ENCODE measurements at regions not wholly inside any gene's neighbourhood (a gene's known extent, or its start where the extent isn't known, plus 50 kb on each side); places are given as distances from the start of the nearest gene placed in this dataset.

DNA sequence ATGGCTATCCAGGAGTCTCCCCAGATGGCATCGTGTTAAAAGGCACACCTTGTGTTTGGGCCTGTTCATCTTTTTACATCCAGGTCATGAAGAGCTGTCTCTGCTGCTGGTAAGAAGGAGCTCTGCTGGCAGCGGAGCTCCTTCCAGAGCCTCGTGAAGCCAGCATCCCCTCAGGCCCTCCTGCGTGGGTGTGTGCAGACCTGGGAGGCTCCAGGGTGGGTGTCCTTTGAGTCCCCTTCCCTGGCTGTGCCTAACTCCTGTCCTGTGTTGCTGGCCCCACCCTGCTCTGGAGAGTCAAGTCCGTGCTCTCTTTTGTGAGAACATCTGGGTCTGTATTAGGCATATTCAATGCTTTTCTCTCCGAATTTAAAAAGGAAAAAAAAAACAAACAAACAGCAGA is 149.6 kb upstream of the IRX2 start:
- H3K9me2 ChIP-seq (ENCODE audit: insufficient read depth) = no peaks in the 10 kb centered on the region
- intact Hi-C loops (cut with micrococcal nuclease; ENCODE audit: unreplicated experiment) = no loop called here
- no TSS peak for BruUV-seq (replicated peaks)

DNA sequence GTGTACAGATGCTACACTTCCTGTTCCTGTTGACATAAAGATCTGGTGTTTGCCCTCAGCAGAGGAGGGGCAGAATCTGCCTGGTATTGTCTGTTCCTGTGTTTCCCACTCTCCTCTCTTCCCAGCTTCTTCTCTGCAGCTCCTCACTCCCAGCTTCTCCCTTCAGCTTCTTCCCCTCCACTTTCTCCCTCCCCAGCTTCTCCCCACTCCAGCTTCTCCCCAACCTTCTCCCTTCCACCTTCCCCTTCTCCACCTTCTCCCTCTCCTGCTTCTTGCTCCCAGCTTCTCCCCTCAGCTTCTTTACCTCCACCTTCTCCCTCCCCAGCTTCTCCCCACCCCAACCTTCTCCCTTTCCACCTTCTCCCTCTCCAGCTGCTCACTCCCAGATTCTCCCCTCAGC is 148.9 kb upstream of the IRX2 start:
- Histone ChIP-seq H3K79me2 (ENCODE audit: low read depth) (no peaks in the 10 kb centered on the region), H2AFZ (no peak overlapping the region), H4K20me1 (ENCODE audit: insufficient read depth) (no peaks in the 10 kb centered on the region), H3K9me3 (ENCODE audit: insufficient read depth, low read depth) (no peaks in the 10 kb centered on the region), H3K4me2 (no peak overlapping the region), H3K4me1 (replicated peaks; ENCODE audit: insufficient read depth) (no peaks in the 10 kb centered on the region), H3K27ac (no peak overlapping the region), H3K36me3 (ENCODE audit: low read depth) (no peaks in the 10 kb centered on the region), H3K9me2 (ENCODE audit: insufficient read depth) (no peaks in the 10 kb centered on the region), H3K4me3 (no peak overlapping the region), H3K27me3 (ENCODE audit: insufficient read depth, low read depth) (peaks cover 97% of the 10 kb centered on the region), H3F3A (ENCODE audit: insufficient read depth, low read depth) (no peaks in the 10 kb centered on the region)
- POLR2A ChIA-PET (ENCODE audit: unreplicated experiment) = no interaction called here
- no TSS peak for BruUV-seq (replicated peaks)
- TF ChIP-seq EZH2 (IDR thresholded peaks at IDR 0.05; ENCODE audit: low read depth) = no peak
- TF ChIP-seq CTCF (conservative IDR thresholded peaks at IDR 0.05) = no peak
- CTCF ChIA-PET = no interaction called here
- intact Hi-C loops (cut with micrococcal nuclease; ENCODE audit: unreplicated experiment) = no loop called here
- no peak for DNase-seq

More for the DNA sequence above, 149.6 kb upstream of the IRX2 start:
- H3K4me1 ChIP-seq (replicated peaks; ENCODE audit: insufficient read depth) = no peaks in the 10 kb centered on the region
- H3K36me3 ChIP-seq (ENCODE audit: low read depth) = no peaks in the 10 kb centered on the region
- TF ChIP-seq EZH2 (IDR thresholded peaks at IDR 0.05; ENCODE audit: low read depth) (no peak), CTCF (conservative IDR thresholded peaks at IDR 0.05) (no peak)
- no peak overlapping the region for H2AFZ ChIP-seq
- DNase-seq = no peak
- H3K4me3 ChIP-seq = no peak overlapping the region
- H3K27ac ChIP-seq = no peak overlapping the region
- no peaks in the 10 kb centered on the region for H3F3A ChIP-seq (ENCODE audit: insufficient read depth, low read depth)
- H4K20me1 ChIP-seq (ENCODE audit: insufficient read depth) = no peaks in the 10 kb centered on the region
- H3K9me3 ChIP-seq (ENCODE audit: insufficient read depth, low read depth) = no peaks in the 10 kb centered on the region
- no peak overlapping the region for H3K4me2 ChIP-seq
- POLR2A ChIA-PET (ENCODE audit: unreplicated experiment) = no interaction called here
- H3K27me3 ChIP-seq (ENCODE audit: insufficient read depth, low read depth) = peaks cover 97% of the 10 kb centered on the region
- CTCF ChIA-PET = no interaction called here
- H3K79me2 ChIP-seq (ENCODE audit: low read depth) = no peaks in the 10 kb centered on the region

GRCh38 chr5:2899311-2899710 is 147.8 kb upstream of the IRX2 start:
- Histone ChIP-seq H3K4me2 (no peak overlapping the region), H4K20me1 (ENCODE audit: insufficient read depth) (no peaks in the 10 kb centered on the region), H3K4me1 (replicated peaks; ENCODE audit: insufficient read depth) (no peaks in the 10 kb centered on the region), H3K79me2 (ENCODE audit: low read depth) (no peaks in the 10 kb centered on the region), H3F3A (ENCODE audit: insufficient read depth, low read depth) (no peaks in the 10 kb centered on the region), H3K9me2 (ENCODE audit: insufficient read depth) (no peaks in the 10 kb centered on the region), H3K27ac (no peak overlapping the region), H3K9me3 (ENCODE audit: insufficient read depth, low read depth) (no peaks in the 10 kb centered on the region), H3K27me3 (ENCODE audit: insufficient read depth, low read depth) (peaks cover 97% of the 10 kb centered on the region), H3K36me3 (ENCODE audit: low read depth) (no peaks in the 10 kb centered on the region), H3K4me3 (no peak overlapping the region), H2AFZ (no peak overlapping the region)
- CTCF ChIA-PET = no interaction called here
- no TSS peak for BruUV-seq (replicated peaks)
- intact Hi-C loops (cut with micrococcal nuclease; ENCODE audit: unreplicated experiment) = no loop called here
- no peak for DNase-seq
- POLR2A ChIA-PET (ENCODE audit: unreplicated experiment) = no interaction called here
- no peak for TF ChIP-seq CTCF (conservative IDR thresholded peaks at IDR 0.05)
- TF ChIP-seq EZH2 (IDR thresholded peaks at IDR 0.05; ENCODE audit: low read depth) = no peak
